ENCODE measurements at regions not wholly inside any gene's neighbourhood (a gene's known extent, or its start where the extent isn't known, plus 50 kb on each side); places are given as distances from the start of the nearest gene placed in this dataset.

DNA sequence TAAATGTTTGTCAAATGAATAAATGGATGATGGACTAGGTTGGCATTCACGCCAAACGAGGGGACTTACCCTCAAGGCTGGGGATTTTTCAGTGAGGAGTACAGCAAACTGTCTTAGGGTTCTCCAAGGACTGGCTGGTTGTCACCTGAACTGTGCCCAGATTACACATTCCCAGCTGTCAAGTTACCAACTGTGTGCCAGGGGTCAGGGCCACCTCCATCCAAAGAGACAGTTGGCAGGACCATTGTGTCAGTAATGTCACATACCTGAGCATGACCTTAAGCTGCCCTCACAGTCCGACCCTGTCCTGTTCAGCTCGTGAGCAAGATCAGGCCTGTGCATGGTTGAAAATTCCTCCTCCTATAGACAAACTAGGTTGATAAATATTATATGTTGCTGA, 116.7 kb downstream of the MID1IP1 start:
- no peaks in the 10 kb centered on the region for H3K27me3 ChIP-seq (ENCODE audit: control insufficient read depth, insufficient read depth, low read length)
- no peak for DNase-seq
- H3K36me3 ChIP-seq (ENCODE audit: control insufficient read depth, insufficient read depth, low read length), result no peaks in the 10 kb centered on the region
- H3K4me1 ChIP-seq (ENCODE audit: control insufficient read depth, insufficient read depth, low read length), result no peaks in the 10 kb centered on the region
- H3K4me3 ChIP-seq (ENCODE audit: low read length), result no peak overlapping the region
- H3K9me3 ChIP-seq (ENCODE audit: control insufficient read depth, low read depth, low read length), result no peaks in the 10 kb centered on the region
- no CpG with 5 or more reads among the region's 4 CpGs for WGBS (ENCODE audit: insufficient coverage, low lambda C conversion rate)
- no peak overlapping the region for H3K27ac ChIP-seq (ENCODE audit: low read length)

DNA sequence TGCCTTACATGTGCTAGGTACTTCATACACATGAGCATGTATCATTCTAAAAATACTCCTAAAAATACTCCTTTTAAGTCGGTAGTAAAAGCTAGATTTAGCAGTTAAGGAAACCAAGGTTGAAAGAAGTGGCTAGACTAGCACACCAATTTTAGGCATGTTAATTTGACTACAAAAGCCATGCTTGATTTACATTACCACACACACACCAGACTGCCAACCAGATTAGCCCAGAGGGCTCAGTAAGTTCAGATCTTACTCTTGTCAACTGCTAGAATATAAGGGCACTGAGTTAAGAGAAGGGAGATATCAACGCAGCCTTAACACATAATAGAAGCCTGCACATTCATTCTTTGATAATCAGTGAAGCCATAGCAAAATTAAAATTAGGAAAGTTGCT, 117.9 kb downstream of the MID1IP1 start:
- WGBS (ENCODE audit: insufficient coverage, low lambda C conversion rate), result no CpG with 5 or more reads among the region's 2 CpGs
- DNase-seq, result no peak
- Histone ChIP-seq H3K9me3 (ENCODE audit: control insufficient read depth, low read depth, low read length) (no peaks in the 10 kb centered on the region), H3K4me1 (ENCODE audit: control insufficient read depth, insufficient read depth, low read length) (no peaks in the 10 kb centered on the region), H3K4me3 (ENCODE audit: low read length) (no peak overlapping the region), H3K36me3 (ENCODE audit: control insufficient read depth, insufficient read depth, low read length) (no peaks in the 10 kb centered on the region), H3K27me3 (ENCODE audit: control insufficient read depth, insufficient read depth, low read length) (no peaks in the 10 kb centered on the region), H3K27ac (ENCODE audit: low read length) (no peak overlapping the region)

DNA sequence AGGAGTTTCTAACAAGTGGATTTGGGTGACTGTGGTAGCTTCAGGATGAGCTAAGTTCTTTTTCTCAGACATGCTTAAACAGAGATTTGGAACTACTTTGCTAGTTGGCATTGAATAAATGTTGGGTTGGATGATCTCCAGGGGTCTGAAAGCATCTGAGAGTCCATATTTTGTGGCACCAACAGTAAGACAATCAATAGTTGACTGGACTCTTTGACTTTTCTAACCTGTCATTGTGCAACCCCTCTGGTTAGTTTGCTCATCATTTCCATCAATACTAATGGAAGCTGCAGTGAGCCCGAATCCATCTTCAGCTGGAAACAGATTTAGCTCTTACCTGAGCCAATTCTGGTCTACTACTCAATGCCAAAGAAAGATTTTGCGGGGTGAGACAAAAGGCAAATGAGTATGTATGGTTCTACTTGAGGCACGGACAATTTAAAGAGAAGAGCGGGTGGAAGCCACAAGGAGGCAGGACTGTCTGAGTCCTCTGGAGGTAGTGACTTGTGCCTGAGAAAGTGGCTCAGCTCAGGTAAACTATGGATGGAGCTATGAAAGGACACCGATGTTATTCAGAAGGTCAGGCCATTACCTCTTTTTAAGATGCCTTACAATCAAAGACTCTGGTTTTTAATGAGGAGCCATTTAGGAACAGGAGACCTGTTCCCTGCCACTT, 118.7 kb downstream of the MID1IP1 start:
- Histone ChIP-seq H3K9me3 (ENCODE audit: control insufficient read depth, low read depth, low read length) (no peaks in the 10 kb centered on the region), H3K27me3 (ENCODE audit: control insufficient read depth, insufficient read depth, low read length) (no peaks in the 10 kb centered on the region), H3K4me3 (ENCODE audit: low read length) (no peak overlapping the region), H3K36me3 (ENCODE audit: control insufficient read depth, insufficient read depth, low read length) (no peaks in the 10 kb centered on the region), H3K27ac (ENCODE audit: low read length) (no peak overlapping the region), H3K4me1 (ENCODE audit: control insufficient read depth, insufficient read depth, low read length) (no peaks in the 10 kb centered on the region)
- 100% methylated on average over 2 of the region's 5 CpGs for WGBS (ENCODE audit: insufficient coverage, low lambda C conversion rate)
- DNase-seq, result no peak

DNA sequence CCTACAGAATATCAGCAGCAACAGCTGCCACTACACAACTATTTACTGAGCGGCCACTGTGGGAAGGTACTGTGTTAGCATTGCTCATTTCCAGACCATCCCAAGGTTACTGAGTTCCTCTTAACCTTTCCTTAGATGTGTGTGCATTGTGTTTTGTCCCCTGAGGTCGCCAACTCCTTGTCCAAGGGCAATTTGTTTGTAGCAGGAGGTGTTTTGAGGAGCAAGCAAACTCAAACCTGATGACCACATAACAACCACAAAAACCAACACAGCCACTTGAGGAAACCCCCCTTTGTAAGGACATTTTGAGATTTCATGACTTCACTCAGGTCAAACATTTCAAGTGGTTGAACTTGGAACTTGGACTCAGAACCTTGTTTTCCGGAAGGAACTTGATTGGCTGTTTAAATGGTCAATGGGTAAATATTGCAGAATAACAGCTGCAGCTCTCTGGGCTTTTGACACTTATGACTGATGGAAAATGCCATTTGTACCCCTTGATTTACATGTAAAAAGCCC, 122.3 kb downstream of the MID1IP1 start:
- DNase-seq, result no peak
- Histone ChIP-seq H3K4me1 (ENCODE audit: control insufficient read depth, insufficient read depth, low read length) (no peaks in the 10 kb centered on the region), H3K36me3 (ENCODE audit: control insufficient read depth, insufficient read depth, low read length) (no peaks in the 10 kb centered on the region), H3K4me3 (ENCODE audit: low read length) (no peak overlapping the region), H3K27ac (ENCODE audit: low read length) (no peak overlapping the region), H3K9me3 (ENCODE audit: control insufficient read depth, low read depth, low read length) (no peaks in the 10 kb centered on the region), H3K27me3 (ENCODE audit: control insufficient read depth, insufficient read depth, low read length) (no peaks in the 10 kb centered on the region)
- no CpG with 5 or more reads among the region's 3 CpGs for WGBS (ENCODE audit: insufficient coverage, low lambda C conversion rate)

DNA sequence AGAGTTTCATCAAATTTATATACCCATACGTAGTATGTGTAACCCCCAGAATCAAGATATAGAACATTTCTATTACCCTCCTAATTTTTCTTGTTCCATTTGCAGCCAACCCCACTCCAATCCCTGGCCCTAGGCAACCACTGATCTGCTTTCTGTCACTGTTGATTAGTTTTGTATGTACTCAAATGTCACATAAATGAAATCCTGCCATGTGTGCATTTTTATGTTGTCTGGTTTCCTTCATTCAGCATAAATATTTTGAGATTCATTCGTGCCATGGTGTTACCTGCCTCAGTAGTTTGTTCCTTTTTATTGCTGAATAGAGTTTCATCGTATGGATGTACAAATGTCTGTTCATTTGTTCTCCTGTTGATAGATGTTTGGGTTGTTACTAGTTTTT, 126.3 kb downstream of the MID1IP1 start:
- H3K27ac ChIP-seq (ENCODE audit: low read length), result no peak overlapping the region
- no peak for DNase-seq
- WGBS (ENCODE audit: insufficient coverage, low lambda C conversion rate), result no CpG with 5 or more reads among the region's 3 CpGs
- H3K36me3 ChIP-seq (ENCODE audit: control insufficient read depth, insufficient read depth, low read length), result no peaks in the 10 kb centered on the region
- no peaks in the 10 kb centered on the region for H3K27me3 ChIP-seq (ENCODE audit: control insufficient read depth, insufficient read depth, low read length)
- H3K9me3 ChIP-seq (ENCODE audit: control insufficient read depth, low read depth, low read length), result no peaks in the 10 kb centered on the region
- no peak overlapping the region for H3K4me3 ChIP-seq (ENCODE audit: low read length)
- H3K4me1 ChIP-seq (ENCODE audit: control insufficient read depth, insufficient read depth, low read length), result no peaks in the 10 kb centered on the region

DNA sequence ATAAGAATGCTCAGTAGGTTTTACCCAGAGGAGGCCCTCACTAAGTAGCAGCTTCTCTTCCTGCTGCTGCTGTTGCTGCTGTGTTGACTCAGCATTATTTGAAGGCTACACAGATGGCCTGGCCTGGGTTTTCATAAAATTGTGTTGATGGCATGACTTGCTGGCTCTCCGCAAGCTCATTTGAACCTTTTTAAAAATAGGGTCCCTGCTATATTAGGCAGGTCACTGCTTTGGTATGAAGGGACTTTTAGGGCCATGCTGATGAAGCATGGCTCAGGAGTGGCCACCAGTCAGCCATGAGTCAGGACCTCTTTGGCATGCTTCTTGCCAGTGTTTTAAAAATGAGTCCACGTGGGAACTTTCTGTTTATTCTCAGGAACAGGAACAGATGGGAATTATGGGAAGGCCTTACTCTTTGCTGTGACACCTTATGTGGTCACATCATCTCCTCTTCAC, 128.7 kb downstream of the MID1IP1 start:
- no peaks in the 10 kb centered on the region for H3K4me1 ChIP-seq (ENCODE audit: control insufficient read depth, insufficient read depth, low read length)
- DNase-seq, result no peak
- H3K9me3 ChIP-seq (ENCODE audit: control insufficient read depth, low read depth, low read length), result no peaks in the 10 kb centered on the region
- no peak overlapping the region for H3K4me3 ChIP-seq (ENCODE audit: low read length)
- H3K27me3 ChIP-seq (ENCODE audit: control insufficient read depth, insufficient read depth, low read length), result no peaks in the 10 kb centered on the region
- no peak overlapping the region for H3K27ac ChIP-seq (ENCODE audit: low read length)
- WGBS (ENCODE audit: insufficient coverage, low lambda C conversion rate), result no CpG with 5 or more reads among the region's 2 CpGs
- H3K36me3 ChIP-seq (ENCODE audit: control insufficient read depth, insufficient read depth, low read length), result no peaks in the 10 kb centered on the region

DNA sequence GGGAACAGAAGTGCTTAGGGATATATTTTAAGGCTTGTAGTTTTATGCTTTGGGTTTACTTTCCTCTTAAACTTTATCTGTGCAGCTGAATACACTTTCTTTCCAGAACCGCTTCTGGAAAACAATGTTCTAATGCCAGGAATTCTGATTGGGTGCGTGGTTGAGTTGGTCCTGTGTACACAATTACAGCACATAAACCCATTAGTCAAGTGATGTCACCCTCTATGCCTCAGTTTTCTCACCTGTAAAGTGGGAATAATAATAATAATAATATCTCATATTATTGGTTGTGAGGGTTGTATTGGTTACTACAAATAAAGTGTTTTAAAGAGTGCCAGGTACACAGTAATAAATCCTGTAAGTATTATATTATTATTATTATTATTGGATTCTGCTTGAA, 129.2 kb downstream of the MID1IP1 start:
- H3K36me3 ChIP-seq (ENCODE audit: control insufficient read depth, insufficient read depth, low read length), result no peaks in the 10 kb centered on the region
- WGBS (ENCODE audit: insufficient coverage, low lambda C conversion rate), result no CpG with 5 or more reads among the region's 2 CpGs
- no peaks in the 10 kb centered on the region for H3K4me1 ChIP-seq (ENCODE audit: control insufficient read depth, insufficient read depth, low read length)
- H3K27me3 ChIP-seq (ENCODE audit: control insufficient read depth, insufficient read depth, low read length), result no peaks in the 10 kb centered on the region
- H3K27ac ChIP-seq (ENCODE audit: low read length), result no peak overlapping the region
- DNase-seq, result no peak
- H3K4me3 ChIP-seq (ENCODE audit: low read length), result no peak overlapping the region
- H3K9me3 ChIP-seq (ENCODE audit: control insufficient read depth, low read depth, low read length), result no peaks in the 10 kb centered on the region

DNA sequence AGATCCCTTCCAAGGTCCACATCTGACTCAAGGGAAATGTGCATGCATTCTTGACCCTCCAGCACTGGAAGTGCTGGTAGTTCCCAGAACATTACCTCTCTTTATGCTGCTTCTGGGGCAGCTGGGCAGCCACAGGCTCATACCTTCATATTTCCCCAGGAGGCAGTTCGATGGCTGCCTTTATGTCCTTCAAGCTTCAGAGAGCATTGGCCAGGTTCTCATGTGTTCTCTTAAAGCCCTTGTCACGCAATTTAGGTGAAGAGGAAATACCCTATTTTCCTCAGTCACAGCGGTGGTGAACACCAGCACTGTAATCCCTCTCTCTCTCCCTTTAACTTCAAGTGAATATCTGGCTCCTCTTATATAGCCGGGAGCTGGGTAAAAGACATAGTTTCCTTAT, 134.3 kb downstream of the MID1IP1 start:
- Histone ChIP-seq H3K9me3 (ENCODE audit: control insufficient read depth, low read depth, low read length) (no peaks in the 10 kb centered on the region), H3K36me3 (ENCODE audit: control insufficient read depth, insufficient read depth, low read length) (no peaks in the 10 kb centered on the region), H3K27me3 (ENCODE audit: control insufficient read depth, insufficient read depth, low read length) (no peaks in the 10 kb centered on the region), H3K4me3 (ENCODE audit: low read length) (no peak overlapping the region), H3K27ac (ENCODE audit: low read length) (no peak overlapping the region), H3K4me1 (ENCODE audit: control insufficient read depth, insufficient read depth, low read length) (no peaks in the 10 kb centered on the region)
- DNase-seq, result no peak
- 100% methylated on average over 1 of the region's 4 CpGs for WGBS (ENCODE audit: insufficient coverage, low lambda C conversion rate)

GRCh38 chrX:38937400-38937799, 136.1 kb downstream of the MID1IP1 start:
- Histone ChIP-seq H3K9me3 (ENCODE audit: control insufficient read depth, low read depth, low read length) (no peaks in the 10 kb centered on the region), H3K36me3 (ENCODE audit: control insufficient read depth, insufficient read depth, low read length) (no peaks in the 10 kb centered on the region), H3K27ac (ENCODE audit: low read length) (no peak overlapping the region), H3K4me1 (ENCODE audit: control insufficient read depth, insufficient read depth, low read length) (no peaks in the 10 kb centered on the region), H3K4me3 (ENCODE audit: low read length) (no peak overlapping the region), H3K27me3 (ENCODE audit: control insufficient read depth, insufficient read depth, low read length) (no peaks in the 10 kb centered on the region)
- DNase-seq, result no peak

DNA sequence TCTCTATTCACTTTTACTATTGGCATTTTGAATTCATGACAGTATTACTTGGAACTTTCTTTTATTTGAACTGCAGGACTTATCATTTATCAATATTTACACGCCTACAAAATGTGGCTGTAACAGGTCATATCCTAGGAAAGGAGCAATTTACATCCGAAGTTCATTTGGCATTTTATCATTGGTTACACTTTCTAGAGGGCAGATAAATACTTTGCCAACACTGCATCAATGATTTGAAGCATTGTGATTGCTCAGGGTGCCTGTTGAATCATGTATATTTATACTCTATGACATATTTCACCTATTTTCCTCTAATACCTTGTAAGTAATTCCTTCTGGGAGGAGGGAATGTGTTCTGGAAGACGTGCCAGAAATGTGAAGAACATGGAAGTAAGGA, 136.7 kb downstream of the MID1IP1 start:
- Histone ChIP-seq H3K9me3 (ENCODE audit: control insufficient read depth, low read depth, low read length) (no peaks in the 10 kb centered on the region), H3K36me3 (ENCODE audit: control insufficient read depth, insufficient read depth, low read length) (no peaks in the 10 kb centered on the region), H3K27me3 (ENCODE audit: control insufficient read depth, insufficient read depth, low read length) (no peaks in the 10 kb centered on the region), H3K4me1 (ENCODE audit: control insufficient read depth, insufficient read depth, low read length) (no peaks in the 10 kb centered on the region), H3K27ac (ENCODE audit: low read length) (no peak overlapping the region), H3K4me3 (ENCODE audit: low read length) (no peak overlapping the region)
- no CpG with 5 or more reads among the region's 3 CpGs for WGBS (ENCODE audit: insufficient coverage, low lambda C conversion rate)
- no peak for DNase-seq

DNA sequence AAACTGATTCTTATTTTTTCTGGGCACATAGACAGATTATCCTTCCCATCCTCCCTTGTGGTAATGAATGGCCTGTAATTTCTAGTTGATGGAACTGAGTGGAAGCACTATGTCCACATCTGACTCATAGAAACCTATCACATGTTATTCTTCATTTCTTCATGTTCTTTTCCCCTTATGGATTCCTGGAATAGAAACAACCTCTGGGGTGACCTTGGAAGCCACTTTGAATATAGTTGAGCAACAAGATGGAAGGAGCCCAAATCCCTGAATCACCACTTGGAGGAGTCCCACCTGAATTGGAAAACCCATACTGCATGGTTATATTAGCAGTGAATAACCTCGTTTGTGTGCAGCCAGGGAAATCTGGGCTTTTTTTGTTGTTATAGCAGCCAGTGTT, 137.8 kb downstream of the MID1IP1 start:
- Histone ChIP-seq H3K27ac (ENCODE audit: low read length) (no peak overlapping the region), H3K27me3 (ENCODE audit: control insufficient read depth, insufficient read depth, low read length) (no peaks in the 10 kb centered on the region), H3K36me3 (ENCODE audit: control insufficient read depth, insufficient read depth, low read length) (no peaks in the 10 kb centered on the region), H3K4me3 (ENCODE audit: low read length) (no peak overlapping the region), H3K4me1 (ENCODE audit: control insufficient read depth, insufficient read depth, low read length) (no peaks in the 10 kb centered on the region), H3K9me3 (ENCODE audit: control insufficient read depth, low read depth, low read length) (no peaks in the 10 kb centered on the region)
- DNase-seq, result no peak
- no CpG with 5 or more reads among the region's 1 CpG for WGBS (ENCODE audit: insufficient coverage, low lambda C conversion rate)
